H1 (cell line): ENCODE measurements at regions not wholly inside any gene's neighbourhood (a gene's known extent, or its start where the extent isn't known, plus 50 kb on each side); places are given as distances from the start of the nearest gene placed in this dataset.

Experiments
- CTCF ChIA-PET: fragments of 300-600 bp; sonication (Branson Sonifier 250); formaldehyde crosslinking; loops from one replicate; lab custom pipeline; 2021; ENCODE audit not compliant: partially characterized antibody; lab: Charles Lee
- POLR2A ChIA-PET: fragments of 300-600 bp; sonication (Branson Sonifier 250); formaldehyde crosslinking; loops from one replicate; lab custom pipeline; 2021; ENCODE audit warnings: inconsistent platforms; ENCODE audit not compliant: partially characterized antibody; lab: Charles Lee
- DNase-seq, 2 experiments: peaks; one replicate each; pipeline versions ENCODE4 v3.0.0 to v3.0.0-alpha.2; 2010 to 2022; ENCODE audit warnings: low spot score in 2 of 2, low read depth in 1 of 2, mixed read lengths in 1 of 2
- FAIRE-seq: peaks from 2 replicates; lab custom pipeline; 2011; peaks lifted over from hg19 to GRCh38; lab: Jason Lieb, UNC
- H2AFZ ChIP-seq: 2 replicates; pipeline ENCODE4 v1.8.1; 2012; ENCODE audit warnings: low read length, inconsistent platforms
- H2AK5ac ChIP-seq: 2 replicates; pipeline ENCODE4 v1.6.1; 2013; ENCODE audit warnings: low read depth, low read length
- H2BK120ac ChIP-seq: replicated peaks from 2 replicates; pipeline ENCODE3; 2013; ENCODE audit warnings: low read depth, low read length, inconsistent platforms
- H2BK12ac ChIP-seq: 2 replicates; pipeline ENCODE4 v1.6.1; 2013; ENCODE audit warnings: low read depth, low read length
- H2BK15ac ChIP-seq: 2 replicates; pipeline ENCODE4 v1.6.1; 2013; ENCODE audit warnings: low read length
- H2BK20ac ChIP-seq: 2 replicates; pipeline ENCODE4 v1.6.1; 2013; ENCODE audit warnings: low read length
- H2BK5ac ChIP-seq: 2 replicates; pipeline ENCODE4 v1.6.1; 2013; ENCODE audit warnings: low read depth, low read length
- H3K14ac ChIP-seq: 2 replicates; pipeline ENCODE4 v1.6.1; 2013; ENCODE audit warnings: inconsistent platforms; ENCODE audit not compliant: insufficient read length
- H3K18ac ChIP-seq: 2 replicates; pipeline ENCODE4 v1.6.1; 2013; ENCODE audit warnings: low read length; ENCODE audit errors: extremely low read depth
- H3K23ac ChIP-seq: 2 replicates; pipeline ENCODE4 v1.6.1; 2013; ENCODE audit warnings: inconsistent platforms; ENCODE audit not compliant: insufficient read length
- H3K23me2 ChIP-seq: 2 replicates; pipeline ENCODE4 v1.6.1; 2013; ENCODE audit warnings: low read depth, low read length
- H3K27ac ChIP-seq: 2 replicates; pipeline ENCODE4 v1.6.1; 2011; ENCODE audit warnings: low read depth, low read length, inconsistent platforms
- H3K27me3 ChIP-seq, 4 experiments: replicated peaks in 1 of 4; 1 replicate in 1 of 4; 2 replicates in 3 of 4; pipeline versions ENCODE4 v1.6.1 to v1.8.1; 2011 to 2013; ENCODE audit warnings: low read length in 3 of 4, mild to moderate bottlenecking in 3 of 4, inconsistent platforms in 2 of 4, mixed read lengths in 2 of 4, moderate library complexity in 1 of 4; ENCODE audit not compliant: control insufficient read depth in 3 of 4, insufficient read depth in 3 of 4; ENCODE audit errors: extremely low read depth in 1 of 4
- H3K36me3 ChIP-seq, 4 experiments: 2 replicates each; pipeline versions ENCODE4 v1.6.1 to v1.8.1; 2011 to 2013; ENCODE audit warnings: mild to moderate bottlenecking in 4 of 4, low read length in 3 of 4, moderate library complexity in 2 of 4, control low read depth in 1 of 4, inconsistent platforms in 1 of 4; ENCODE audit not compliant: insufficient read depth in 4 of 4, control insufficient read depth in 2 of 4
- H3K4ac ChIP-seq: replicated peaks from 2 replicates; pipeline ENCODE3; 2013; ENCODE audit warnings: low read length, low read depth, mixed read lengths, inconsistent platforms; ENCODE audit not compliant: insufficient read length
- H3K4me1 ChIP-seq, 4 experiments: replicated peaks in 1 of 4; 1 replicate in 1 of 4; 2 replicates in 3 of 4; pipeline versions ENCODE4 v1.6.1 to v1.8.1; 2011 to 2013; ENCODE audit warnings: low read length in 3 of 4, inconsistent platforms in 2 of 4, mixed read lengths in 1 of 4; ENCODE audit not compliant: insufficient read depth in 4 of 4, control insufficient read depth in 3 of 4
- H3K4me2 ChIP-seq, 2 experiments: 2 replicates each; pipeline versions ENCODE4 v1.6.1 to v1.8.1; 2011 to 2013; ENCODE audit warnings: low read depth in 2 of 2, low read length in 2 of 2, control low read depth in 1 of 2, inconsistent platforms in 1 of 2, mild to moderate bottlenecking in 1 of 2; ENCODE audit not compliant: insufficient read depth in 1 of 2
- H3K4me3 ChIP-seq, 4 experiments: fragments of 200-600, 300-600 bp in 1 of 4; sonication (generic), shearing (Covaris generic), sonication (Bioruptor Twin) in 1 of 4; 2 replicates each; pipeline versions ENCODE4 v1.5.1 to v1.8.1; 2011 to 2016; ENCODE audit warnings: low read length in 4 of 4, low read depth in 3 of 4, control low read depth in 2 of 4, inconsistent platforms in 2 of 4, mild to moderate bottlenecking in 2 of 4, mixed read lengths in 1 of 4, moderate library complexity in 1 of 4; ENCODE audit not compliant: insufficient read depth in 2 of 4; ENCODE audit errors: extremely low read depth in 1 of 4
- H3K56ac ChIP-seq: replicated peaks from 2 replicates; pipeline ENCODE3; 2013; ENCODE audit warnings: low read depth, mild to moderate bottlenecking, mixed read lengths, low read length, inconsistent platforms; ENCODE audit not compliant: insufficient read length
- H3K79me1 ChIP-seq: 2 replicates; pipeline ENCODE4 v1.6.1; 2013; ENCODE audit warnings: low read depth, low read length, control low read depth
- H3K79me2 ChIP-seq, 2 experiments: 2 replicates each; pipeline versions ENCODE4 v1.6.1 to v1.8.1; 2012 to 2013; ENCODE audit warnings: low read length in 2 of 2, mild to moderate bottlenecking in 2 of 2, inconsistent platforms in 1 of 2; ENCODE audit not compliant: insufficient read depth in 2 of 2, control insufficient read depth in 1 of 2
- H3K9ac ChIP-seq, 4 experiments: replicated peaks in 1 of 4; 1 replicate in 1 of 4; 2 replicates in 3 of 4; pipeline versions ENCODE4 v1.6.1 to v1.8.1; 2011 to 2013; ENCODE audit warnings: low read depth in 3 of 4, low read length in 3 of 4, control low read depth in 2 of 4, mild to moderate bottlenecking in 2 of 4, moderate library complexity in 2 of 4, inconsistent platforms in 1 of 4; ENCODE audit errors: extremely low read depth in 1 of 4
- H3K9me3 ChIP-seq, 2 experiments: 2 replicates each; pipeline versions ENCODE4 v1.6.1 to v1.8.1; 2012 to 2013; ENCODE audit warnings: mild to moderate bottlenecking in 2 of 2, moderate library complexity in 2 of 2, control low read depth in 1 of 2, inconsistent platforms in 1 of 2, low read depth in 1 of 2, low read length in 1 of 2, mixed read lengths in 1 of 2; ENCODE audit not compliant: insufficient read depth in 2 of 2
- H4K20me1 ChIP-seq, 2 experiments: replicated peaks in 1 of 2; 2 replicates each; pipeline versions ENCODE3 to v1.8.1; 2011 to 2013; ENCODE audit warnings: inconsistent platforms in 2 of 2, low read length in 2 of 2, mild to moderate bottlenecking in 1 of 2; ENCODE audit not compliant: insufficient read depth in 2 of 2, control insufficient read depth in 1 of 2
- H4K5ac ChIP-seq: 2 replicates; pipeline ENCODE4 v1.6.1; 2013; ENCODE audit warnings: low read length, low read depth, mixed read lengths, inconsistent platforms; ENCODE audit not compliant: insufficient read length
- H4K8ac ChIP-seq: 2 replicates; pipeline ENCODE4 v1.8.0; 2013; ENCODE audit warnings: mild to moderate bottlenecking, moderate library complexity, low read length, inconsistent platforms; ENCODE audit not compliant: insufficient read depth; ENCODE audit errors: extremely low read depth
- H4K91ac ChIP-seq: replicated peaks from 2 replicates; pipeline ENCODE3; 2013; ENCODE audit warnings: low read length, mixed read lengths, inconsistent platforms; ENCODE audit not compliant: insufficient read length
- ATF3 ChIP-seq: IDR thresholded peaks from 2 replicates; pipeline ENCODE4 v1.6.1; 2011; ENCODE audit warnings: low read depth, mild to moderate bottlenecking, low read length; ENCODE audit not compliant: insufficient read depth
- BCL11A ChIP-seq, 2 experiments: IDR thresholded peaks; one replicate each; pipeline ENCODE4 v1.6.1; 2011; ENCODE audit warnings: low read depth in 2 of 2, low read length in 2 of 2, mild to moderate bottlenecking in 2 of 2
- CREB1 ChIP-seq: IDR thresholded peaks from 2 replicates; pipeline ENCODE4 v1.6.1; 2012; ENCODE audit warnings: inconsistent platforms
- GTF2F1 ChIP-seq: IDR thresholded peaks from 2 replicates; pipeline ENCODE4 v1.6.1; 2012; ENCODE audit warnings: low read depth, low read length, improper control_type of control experiment, borderline replicate concordance
- HDAC6 ChIP-seq: IDR thresholded peaks from one replicate; pipeline ENCODE4 v1.7.1; 2012; ENCODE audit warnings: low read depth, mild to moderate bottlenecking, inconsistent platforms, low read length, moderate library complexity
- PHF8 ChIP-seq: fragments of 200-600 bp; sonication (generic); conservative IDR thresholded peaks from 2 replicates; pipeline ENCODE4 v1.7.1; 2012; ENCODE audit warnings: low read depth, mild to moderate bottlenecking, inconsistent platforms, low read length, moderate library complexity
- POU5F1 ChIP-seq: IDR thresholded peaks from 2 replicates; pipeline ENCODE4 v1.6.1; 2011; ENCODE audit warnings: low read depth, mild to moderate bottlenecking, low read length, moderate library complexity
- RXRA ChIP-seq: IDR thresholded peaks from 2 replicates; pipeline ENCODE4 v1.6.1; 2011; ENCODE audit warnings: low read depth, mild to moderate bottlenecking, low read length, moderate library complexity; ENCODE audit not compliant: insufficient read depth
- SIRT6 ChIP-seq: IDR thresholded peaks from one replicate; pipeline ENCODE4 v1.7.1; 2012; ENCODE audit warnings: low read length, inconsistent platforms
- SP2 ChIP-seq: IDR thresholded peaks from 2 replicates; pipeline ENCODE4 v1.6.1; 2012; ENCODE audit warnings: mild to moderate bottlenecking, low read length, inconsistent platforms
- SRF ChIP-seq: IDR thresholded peaks from 2 replicates; pipeline ENCODE4 v1.6.1; 2011; ENCODE audit warnings: mild to moderate bottlenecking, low read depth, low read length, moderate library complexity
- TAF1 ChIP-seq: IDR thresholded peaks from 2 replicates; pipeline ENCODE4 v1.6.1; 2011; ENCODE audit warnings: mild to moderate bottlenecking, low read depth, low read length
- TEAD4 ChIP-seq: IDR thresholded peaks from 2 replicates; pipeline ENCODE4 v1.6.1; 2012; ENCODE audit warnings: low read depth, low read length, inconsistent platforms, mixed read lengths
- WGBS, 2 experiments: shearing (Covaris generic) in 1 of 2; methylation state at CpG; one replicate each; pipeline versions ENCODE4 v1.1.6 to v1.1.7; 2013 to 2015; ENCODE audit warnings: low lambda C conversion rate in 2 of 2, mixed read lengths in 2 of 2, inconsistent platforms in 1 of 2, low coverage in 1 of 2, missing lambda C conversion rate in 1 of 2; ENCODE audit not compliant: insufficient replicate concordance in 2 of 2, insufficient coverage in 1 of 2, insufficient read length in 1 of 2; ENCODE audit errors: extremely low coverage in 1 of 2, missing lambda C conversion rate in 1 of 2; 5-methylcytosine and 5-hydroxymethylcytosine counted together
- TF ChIP-seq, protein P1 (sequence below): IDR thresholded peaks from 2 replicates; pipeline ENCODE4 v1.6.1; 2012; ENCODE audit warnings: inconsistent platforms
- TF ChIP-seq, protein P2 (sequence below): IDR thresholded peaks from 2 replicates; pipeline ENCODE4 v1.6.1; 2012; ENCODE audit warnings: inconsistent platforms

DNA sequence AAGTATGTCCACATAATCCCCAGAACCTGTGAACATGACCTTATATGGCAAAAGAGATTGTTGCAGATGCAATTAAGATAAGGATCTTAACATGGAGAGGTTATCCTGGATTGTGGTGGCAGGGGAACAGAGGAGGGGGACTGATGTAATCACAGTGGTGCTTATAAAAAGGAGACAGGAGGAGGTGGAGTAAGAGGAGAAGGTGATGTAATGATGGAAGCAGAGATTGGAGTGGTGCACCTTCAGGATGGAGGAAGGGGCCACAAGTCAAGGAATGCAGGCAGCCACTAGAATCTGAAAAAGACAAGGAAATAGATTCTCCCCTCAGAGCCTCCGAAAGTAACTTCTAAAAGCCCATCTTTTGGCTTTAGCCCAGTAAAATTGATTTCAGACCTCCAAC lies 388.4 kb downstream of the BCOR start:
- Histone ChIP-seq H2AFZ (no peak overlapping the region), H3K79me2 (no peaks in the 10 kb centered on the region), H3K79me1 (no peaks in the 10 kb centered on the region), H3K56ac (no peak overlapping the region), H3K36me3 (no peaks in the 10 kb centered on the region), H3K4ac (no peak overlapping the region), H4K20me1 (no peaks in the 10 kb centered on the region), H3K4me2 (no peak overlapping the region), H3K23ac (no peak overlapping the region), H3K23me2 (peaks cover 2% of the 10 kb centered on the region; the same call in 1 of the 2 replicates), H2AK5ac (no peak overlapping the region), H2BK5ac (no peak overlapping the region), H3K4me1 (no peaks in the 10 kb centered on the region), H4K8ac (no peak overlapping the region), H2BK20ac (no peak overlapping the region), H3K18ac (no peak overlapping the region), H3K27me3 (no peaks in the 10 kb centered on the region), H3K9ac (no peak overlapping the region), H3K4me3 (no peak overlapping the region), H3K9me3 (no peaks in the 10 kb centered on the region), H2BK120ac (no peak overlapping the region), H2BK15ac (no peak overlapping the region), H4K5ac (no peak overlapping the region), H3K14ac (no peak overlapping the region), H4K91ac (no peak overlapping the region), H2BK12ac (no peak overlapping the region), H3K27ac (no peak overlapping the region)
- ChIA-PET CTCF (no interaction called here), POLR2A (no interaction called here)
- WGBS, 2 experiments: 90% methylated on average over 1 of the region's 1 CpG; no CpG with 5 or more reads in 1 of the 2 experiments
- TF ChIP-seq TEAD4 (no peak), SP2 (no peak), SRF (no peak), BCL11A (IDR thresholded peaks at IDR 0.05; ENCODE audit: low read depth in 2 of 2, low read length in 2 of 2) (no peak), GTF2F1 (no peak), POU5F1 (no peak), RXRA (no peak), TAF1 (no peak), CREB1 (no peak), SIRT6 (no peak), ATF3 (no peak), PHF8 (no peak), HDAC6 (no peak)
- TF ChIP-seq, protein P1, sequence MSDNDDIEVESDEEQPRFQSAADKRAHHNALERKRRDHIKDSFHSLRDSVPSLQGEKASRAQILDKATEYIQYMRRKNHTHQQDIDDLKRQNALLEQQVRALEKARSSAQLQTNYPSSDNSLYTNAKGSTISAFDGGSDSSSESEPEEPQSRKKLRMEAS: no peak
- TF ChIP-seq, protein P2, sequence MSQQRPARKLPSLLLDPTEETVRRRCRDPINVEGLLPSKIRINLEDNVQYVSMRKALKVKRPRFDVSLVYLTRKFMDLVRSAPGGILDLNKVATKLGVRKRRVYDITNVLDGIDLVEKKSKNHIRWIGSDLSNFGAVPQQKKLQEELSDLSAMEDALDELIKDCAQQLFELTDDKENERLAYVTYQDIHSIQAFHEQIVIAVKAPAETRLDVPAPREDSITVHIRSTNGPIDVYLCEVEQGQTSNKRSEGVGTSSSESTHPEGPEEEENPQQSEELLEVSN: no peak
- no peak for DNase-seq
- FAIRE-seq: no peak
